GM23338 (cell line): ENCODE measurements at regions not wholly inside any gene's neighbourhood (a gene's known extent, or its start where the extent isn't known, plus 50 kb on each side); places are given as distances from the start of the nearest gene placed in this dataset.

Source experiments
- CREB1 ChIP-seq: fragments of 250-450 bp; sonication (Bioruptor Pico); IDR thresholded peaks from 2 replicates; pipeline ENCODE4 v1.5.0; 2020; ENCODE audit warnings: low read depth, mild to moderate bottlenecking, moderate library complexity
- CTCF ChIP-seq, 2 experiments: fragments of 200-600 bp in 1 of 2; sonication (generic) in 1 of 2; conservative IDR thresholded peaks; 2 replicates each; pipeline versions ENCODE4 v1.5.1 to v1.6.1; 2016 to 2017; ENCODE audit warnings: antibody characterized with exemption in 2 of 2, low read depth in 2 of 2, mild to moderate bottlenecking in 2 of 2, moderate library complexity in 1 of 2
- EZH2 ChIP-seq: fragments of 200-600 bp; sonication (generic); IDR thresholded peaks from one replicate; pipeline ENCODE4 v1.8.0; 2017; ENCODE audit warnings: antibody characterized with exemption, mild to moderate bottlenecking, low read depth; ENCODE audit not compliant: unreplicated experiment
- EZH2phosphoT487 ChIP-seq: fragments of 200-600 bp; sonication (generic); IDR thresholded peaks from one replicate; pipeline ENCODE4 v1.8.1; 2018; ENCODE audit warnings: antibody characterized with exemption; ENCODE audit not compliant: unreplicated experiment
- JUNB ChIP-seq: IDR thresholded peaks from one replicate; pipeline ENCODE4 v1.6.1; 2016; ENCODE audit warnings: antibody characterized with exemption; ENCODE audit not compliant: unreplicated experiment
- NANOG ChIP-seq: IDR thresholded peaks from 2 replicates; pipeline ENCODE4 v1.6.1; 2016; ENCODE audit warnings: antibody characterized with exemption, borderline replicate concordance
- POLR2AphosphoS5 ChIP-seq: IDR thresholded peaks from 2 replicates; pipeline ENCODE4 v1.6.1; 2016; ENCODE audit warnings: antibody characterized with exemption, low read depth
- STAT1 ChIP-seq: IDR thresholded peaks from one replicate; pipeline ENCODE4 v1.6.1; 2016; ENCODE audit warnings: antibody characterized with exemption; ENCODE audit not compliant: unreplicated experiment
- ZNF331 ChIP-seq: fragments of 250-450 bp; sonication (Bioruptor Pico); IDR thresholded peaks from 2 replicates; pipeline ENCODE4 v1.5.0; 2020; ENCODE audit warnings: low read depth, mild to moderate bottlenecking, moderate library complexity
- ZNF462 ChIP-seq: fragments of 250-450 bp; sonication (Bioruptor Pico); IDR thresholded peaks from 2 replicates; pipeline ENCODE4 v1.5.0; 2020; ENCODE audit warnings: mild to moderate bottlenecking, moderate library complexity
- TF ChIP-seq, protein P1 (sequence below): IDR thresholded peaks from one replicate; pipeline ENCODE4 v1.6.1; 2018; ENCODE audit warnings: antibody characterized with exemption; ENCODE audit not compliant: unreplicated experiment
- TF ChIP-seq, protein P2 (sequence below): IDR thresholded peaks from 2 replicates; pipeline ENCODE4 v1.6.1; 2016; ENCODE audit warnings: antibody characterized with exemption

DNA sequence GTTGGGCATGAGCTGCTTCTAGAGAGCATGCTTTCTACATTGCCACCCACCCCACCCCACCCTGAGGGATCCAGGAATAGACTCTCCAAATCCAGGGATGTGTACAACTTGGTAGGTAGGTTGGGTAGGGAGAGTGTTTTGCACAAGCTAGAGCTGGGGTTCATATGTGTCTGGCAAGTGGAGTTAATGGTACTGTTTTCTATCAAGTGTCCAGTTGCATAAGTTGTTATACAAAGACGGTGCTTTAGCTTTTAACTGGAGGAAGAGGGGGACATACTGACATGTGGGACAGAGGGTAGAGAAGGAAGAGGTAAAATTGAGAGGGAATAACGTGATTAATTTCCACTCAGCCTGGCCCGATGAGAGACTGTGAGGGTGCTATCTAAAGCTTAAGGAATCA lies 51.0 kb upstream of the TNC start:
- TF ChIP-seq CTCF (conservative IDR thresholded peaks at IDR 0.05; ENCODE audit: low read depth in 2 of 2) (no peak), POLR2AphosphoS5 (no peak), EZH2phosphoT487 (no peak), EZH2 (no peak), JUNB (no peak), CREB1 (CRISPR knock-in tag) (no peak), STAT1 (no peak), ZNF331 (CRISPR knock-in tag) (no peak), ZNF462 (CRISPR knock-in tag) (no peak), NANOG (no peak)
- TF ChIP-seq, protein P1, sequence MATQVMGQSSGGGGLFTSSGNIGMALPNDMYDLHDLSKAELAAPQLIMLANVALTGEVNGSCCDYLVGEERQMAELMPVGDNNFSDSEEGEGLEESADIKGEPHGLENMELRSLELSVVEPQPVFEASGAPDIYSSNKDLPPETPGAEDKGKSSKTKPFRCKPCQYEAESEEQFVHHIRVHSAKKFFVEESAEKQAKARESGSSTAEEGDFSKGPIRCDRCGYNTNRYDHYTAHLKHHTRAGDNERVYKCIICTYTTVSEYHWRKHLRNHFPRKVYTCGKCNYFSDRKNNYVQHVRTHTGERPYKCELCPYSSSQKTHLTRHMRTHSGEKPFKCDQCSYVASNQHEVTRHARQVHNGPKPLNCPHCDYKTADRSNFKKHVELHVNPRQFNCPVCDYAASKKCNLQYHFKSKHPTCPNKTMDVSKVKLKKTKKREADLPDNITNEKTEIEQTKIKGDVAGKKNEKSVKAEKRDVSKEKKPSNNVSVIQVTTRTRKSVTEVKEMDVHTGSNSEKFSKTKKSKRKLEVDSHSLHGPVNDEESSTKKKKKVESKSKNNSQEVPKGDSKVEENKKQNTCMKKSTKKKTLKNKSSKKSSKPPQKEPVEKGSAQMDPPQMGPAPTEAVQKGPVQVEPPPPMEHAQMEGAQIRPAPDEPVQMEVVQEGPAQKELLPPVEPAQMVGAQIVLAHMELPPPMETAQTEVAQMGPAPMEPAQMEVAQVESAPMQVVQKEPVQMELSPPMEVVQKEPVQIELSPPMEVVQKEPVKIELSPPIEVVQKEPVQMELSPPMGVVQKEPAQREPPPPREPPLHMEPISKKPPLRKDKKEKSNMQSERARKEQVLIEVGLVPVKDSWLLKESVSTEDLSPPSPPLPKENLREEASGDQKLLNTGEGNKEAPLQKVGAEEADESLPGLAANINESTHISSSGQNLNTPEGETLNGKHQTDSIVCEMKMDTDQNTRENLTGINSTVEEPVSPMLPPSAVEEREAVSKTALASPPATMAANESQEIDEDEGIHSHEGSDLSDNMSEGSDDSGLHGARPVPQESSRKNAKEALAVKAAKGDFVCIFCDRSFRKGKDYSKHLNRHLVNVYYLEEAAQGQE: no peak
- TF ChIP-seq, protein P2, sequence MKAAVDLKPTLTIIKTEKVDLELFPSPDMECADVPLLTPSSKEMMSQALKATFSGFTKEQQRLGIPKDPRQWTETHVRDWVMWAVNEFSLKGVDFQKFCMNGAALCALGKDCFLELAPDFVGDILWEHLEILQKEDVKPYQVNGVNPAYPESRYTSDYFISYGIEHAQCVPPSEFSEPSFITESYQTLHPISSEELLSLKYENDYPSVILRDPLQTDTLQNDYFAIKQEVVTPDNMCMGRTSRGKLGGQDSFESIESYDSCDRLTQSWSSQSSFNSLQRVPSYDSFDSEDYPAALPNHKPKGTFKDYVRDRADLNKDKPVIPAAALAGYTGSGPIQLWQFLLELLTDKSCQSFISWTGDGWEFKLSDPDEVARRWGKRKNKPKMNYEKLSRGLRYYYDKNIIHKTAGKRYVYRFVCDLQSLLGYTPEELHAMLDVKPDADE: no peak
